Fibroblast of pulmonary artery (primary cell): ENCODE measurements at regions not wholly inside any gene's neighbourhood (a gene's known extent, or its start where the extent isn't known, plus 50 kb on each side); places are given as distances from the start of the nearest gene placed in this dataset.
"Not testable (repeated sequence)": the region's sequence is repeated elsewhere in the genome, so short reads cannot be mapped to it uniquely, and the experiment has no call there.

Experiments used
- DNase-seq: peaks from one replicate; pipeline ENCODE4 v3.0.0-alpha.2; 2010; ENCODE audit warnings: low read depth
- H3K4me3 ChIP-seq: replicated peaks from 2 replicates; pipeline ENCODE4 v1.5.1; 2011; ENCODE audit warnings: low read depth, mild to moderate bottlenecking, control low read depth, low read length, moderate library complexity
- TF ChIP-seq, protein P1 (sequence below): IDR thresholded peaks from 2 replicates; pipeline ENCODE4 v1.5.1; 2011; ENCODE audit warnings: mild to moderate bottlenecking, control low read depth, low read length, inconsistent platforms; ENCODE audit errors: missing control alignments

DNA sequence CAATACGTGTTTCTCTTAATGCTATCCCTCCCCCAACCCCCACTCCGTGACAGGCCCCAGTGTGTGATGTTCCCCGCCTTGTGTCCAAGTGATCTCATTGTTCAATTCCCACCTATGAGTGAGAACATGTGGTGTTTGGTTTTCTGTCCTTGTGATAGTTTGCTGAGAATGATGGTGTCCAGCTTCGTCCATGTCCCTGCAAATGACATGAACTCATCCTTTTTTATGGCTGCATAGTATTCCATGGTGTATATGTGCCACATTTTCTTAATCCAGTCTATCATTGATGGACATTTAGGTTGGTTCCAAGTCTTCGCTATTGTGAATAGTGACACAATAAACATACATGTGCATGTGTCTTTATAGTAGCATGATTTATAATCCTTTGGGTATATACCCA lies 52.5 kb downstream of the KIAA0408 start:
- not testable (repeated sequence) for H3K4me3 ChIP-seq, DNase-seq

DNA sequence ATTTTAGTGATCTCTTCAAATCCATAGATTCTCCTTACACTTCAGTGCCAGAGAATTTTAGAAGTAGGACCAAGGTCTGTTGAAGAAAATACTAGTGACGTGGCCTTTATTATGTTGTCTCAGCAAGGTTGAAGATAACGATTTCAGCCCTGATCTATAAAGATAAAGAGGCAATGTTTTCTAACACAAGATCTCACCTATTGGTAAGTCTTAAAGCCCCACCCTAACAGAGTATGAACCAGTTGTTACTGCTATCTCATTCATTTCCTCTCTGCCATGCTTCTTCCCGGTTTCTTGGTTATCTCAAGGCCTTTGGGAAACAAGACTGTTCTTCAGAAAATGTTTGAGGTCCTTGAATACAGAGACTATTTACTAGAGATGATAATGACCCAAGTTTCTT lies 53.1 kb downstream of the KIAA0408 start:
- TF ChIP-seq, protein P1, sequence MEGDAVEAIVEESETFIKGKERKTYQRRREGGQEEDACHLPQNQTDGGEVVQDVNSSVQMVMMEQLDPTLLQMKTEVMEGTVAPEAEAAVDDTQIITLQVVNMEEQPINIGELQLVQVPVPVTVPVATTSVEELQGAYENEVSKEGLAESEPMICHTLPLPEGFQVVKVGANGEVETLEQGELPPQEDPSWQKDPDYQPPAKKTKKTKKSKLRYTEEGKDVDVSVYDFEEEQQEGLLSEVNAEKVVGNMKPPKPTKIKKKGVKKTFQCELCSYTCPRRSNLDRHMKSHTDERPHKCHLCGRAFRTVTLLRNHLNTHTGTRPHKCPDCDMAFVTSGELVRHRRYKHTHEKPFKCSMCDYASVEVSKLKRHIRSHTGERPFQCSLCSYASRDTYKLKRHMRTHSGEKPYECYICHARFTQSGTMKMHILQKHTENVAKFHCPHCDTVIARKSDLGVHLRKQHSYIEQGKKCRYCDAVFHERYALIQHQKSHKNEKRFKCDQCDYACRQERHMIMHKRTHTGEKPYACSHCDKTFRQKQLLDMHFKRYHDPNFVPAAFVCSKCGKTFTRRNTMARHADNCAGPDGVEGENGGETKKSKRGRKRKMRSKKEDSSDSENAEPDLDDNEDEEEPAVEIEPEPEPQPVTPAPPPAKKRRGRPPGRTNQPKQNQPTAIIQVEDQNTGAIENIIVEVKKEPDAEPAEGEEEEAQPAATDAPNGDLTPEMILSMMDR: no peak
- DNase-seq: no peak
- H3K4me3 ChIP-seq: no peak overlapping the region

DNA sequence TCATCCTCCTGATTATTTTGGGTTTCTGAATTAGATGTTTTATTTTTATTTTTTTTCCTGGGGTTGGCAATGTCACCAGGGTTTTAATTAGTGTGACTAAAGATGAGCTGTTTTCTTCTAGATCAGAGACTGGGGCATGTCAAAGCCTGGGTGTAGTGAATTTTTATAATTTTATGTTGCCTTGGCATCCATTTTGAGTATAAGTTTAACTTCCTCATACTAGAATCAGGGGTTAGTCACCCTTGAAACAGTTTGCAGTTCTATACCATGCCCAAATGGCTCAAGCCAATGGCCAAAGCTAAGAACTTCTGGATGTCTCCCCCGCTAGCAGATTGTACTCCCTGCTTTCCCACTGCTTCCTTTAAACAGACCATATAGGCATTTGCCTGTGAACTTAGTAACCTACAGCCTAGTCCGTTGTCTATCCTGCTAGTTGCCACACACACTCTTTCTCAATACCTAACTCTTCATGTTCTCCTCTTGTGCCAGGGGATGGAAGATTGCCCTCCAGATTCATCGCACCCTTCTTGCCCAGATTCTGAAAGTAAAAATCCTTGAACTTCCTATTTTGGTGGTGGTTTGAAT lies 54.5 kb downstream of the KIAA0408 start:
- H3K4me3 ChIP-seq: no peak overlapping the region
- DNase-seq: no peak
- TF ChIP-seq, protein P1: no peak

DNA sequence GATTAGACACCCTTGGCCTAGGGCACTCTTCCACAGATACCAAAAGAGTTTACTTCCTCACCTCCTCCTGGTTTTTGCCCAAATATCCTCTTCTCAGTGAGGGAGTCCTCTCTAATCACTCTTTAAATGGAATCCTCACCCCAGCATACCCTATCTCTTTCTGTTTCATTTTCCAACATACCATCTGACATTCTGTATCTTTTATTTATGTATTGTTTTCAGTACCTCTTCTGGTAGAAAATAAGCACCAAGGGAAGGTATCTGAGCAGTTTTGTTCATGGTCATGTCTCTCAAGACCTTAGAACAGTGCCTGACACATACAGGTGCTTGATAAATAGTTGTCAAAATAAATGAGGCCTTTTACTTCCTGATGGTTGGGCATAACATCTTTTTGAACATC lies 55.1 kb downstream of the KIAA0408 start:
- no peak for DNase-seq
- H3K4me3 ChIP-seq: no peak overlapping the region
- TF ChIP-seq, protein P1: no peak

DNA sequence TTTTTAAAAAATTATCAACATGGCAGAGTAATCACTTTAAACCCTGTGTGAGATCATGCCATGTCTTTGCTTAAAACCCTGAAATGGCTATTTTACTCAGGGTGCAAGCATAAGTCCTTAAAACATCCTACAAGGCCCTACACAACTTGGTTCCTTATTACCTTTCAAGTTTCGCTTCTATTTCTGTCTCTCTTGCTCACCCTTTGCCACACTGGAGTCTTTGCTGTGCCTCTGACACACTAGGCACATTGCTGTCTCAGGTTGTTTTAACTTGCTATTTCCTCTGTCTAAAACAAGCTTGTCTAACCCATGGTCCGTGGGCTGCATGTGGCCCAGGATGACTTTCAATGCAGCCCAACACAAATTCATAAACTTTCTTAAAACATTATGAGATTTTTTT lies 55.6 kb downstream of the KIAA0408 start:
- TF ChIP-seq, protein P1: no peak
- no peak for DNase-seq
- H3K4me3 ChIP-seq: no peak overlapping the region

DNA sequence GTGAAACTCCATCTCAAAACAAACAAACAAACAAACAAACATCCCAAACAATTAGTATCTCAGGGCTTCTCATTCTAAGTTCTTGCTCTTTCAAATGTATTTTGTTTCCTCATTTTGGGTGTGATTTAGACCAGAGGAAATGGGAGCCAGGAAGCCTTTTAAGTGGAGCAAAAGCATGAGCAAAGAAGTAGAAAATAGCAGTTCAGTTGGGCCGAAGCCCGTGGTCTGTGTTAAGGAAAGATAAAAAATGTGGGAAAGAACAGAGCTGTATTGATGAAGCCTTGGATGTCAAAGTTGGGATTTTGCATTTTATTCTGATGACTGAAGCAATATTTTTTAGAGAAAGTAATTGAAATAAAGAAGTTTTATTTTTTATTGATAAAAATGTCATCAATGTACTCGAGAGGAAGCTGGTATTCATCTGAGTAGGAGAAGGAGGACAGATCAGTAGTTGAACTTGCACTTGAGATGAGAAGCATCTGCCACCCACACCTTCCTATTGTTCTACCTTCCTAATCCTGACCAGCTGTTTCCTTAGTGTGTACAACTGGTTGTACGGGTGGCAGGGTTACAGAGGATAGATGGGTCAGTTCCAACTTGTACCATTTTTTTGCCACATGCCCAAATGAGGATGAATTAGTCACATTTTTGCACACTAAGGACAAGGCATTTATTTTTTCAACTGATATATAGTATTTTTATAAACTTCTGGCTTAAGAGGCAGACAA lies 56.1 kb downstream of the KIAA0408 start:
- no peak overlapping the region for H3K4me3 ChIP-seq
- TF ChIP-seq, protein P1: no peak
- no peak for DNase-seq

DNA sequence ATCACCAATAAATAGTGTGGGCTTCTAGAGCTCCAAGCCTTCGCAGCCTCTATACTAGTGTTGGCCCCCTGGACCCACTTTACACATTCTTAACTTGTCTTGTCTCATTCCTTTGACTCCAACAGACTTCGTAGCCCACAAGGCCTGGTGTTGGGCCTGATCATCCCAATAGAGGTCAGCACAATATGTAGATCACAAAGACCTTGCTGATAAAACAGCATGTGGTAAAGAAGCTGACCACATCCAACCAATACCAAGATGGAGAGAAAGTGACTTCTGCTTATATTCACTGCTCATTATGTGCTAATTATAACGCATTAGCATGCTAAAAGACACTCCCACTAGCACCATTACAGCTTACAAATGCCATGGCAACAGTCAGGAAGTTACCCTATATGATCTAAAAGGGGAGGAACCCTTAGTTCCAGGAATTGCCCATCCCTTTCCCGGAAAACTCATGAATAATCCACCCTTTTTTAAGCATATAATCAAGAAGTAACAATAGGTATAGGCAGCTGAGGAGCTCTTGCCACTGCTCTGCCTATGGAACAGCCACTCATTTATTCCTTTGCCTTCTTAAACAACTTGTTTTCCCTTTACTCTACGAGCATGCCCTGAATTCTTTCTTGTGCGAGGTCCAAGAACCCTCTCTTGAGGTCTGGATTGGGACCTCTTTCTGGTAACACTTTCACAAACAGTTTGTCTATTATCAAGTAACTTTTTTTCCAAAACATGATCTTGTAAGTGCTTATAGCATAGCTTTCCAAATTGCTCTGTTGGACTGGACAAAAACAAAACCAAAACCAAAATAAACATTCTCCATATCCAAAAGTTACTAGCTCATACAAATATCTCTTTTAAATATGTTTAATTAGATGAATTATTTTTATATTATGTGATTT lies 54.6 kb upstream of the ECHDC1 start:
- DNase-seq: peak; percentile 49
- TF ChIP-seq, protein P1: no peak
- H3K4me3 ChIP-seq: peak overlapping the region; percentile 19

DNA sequence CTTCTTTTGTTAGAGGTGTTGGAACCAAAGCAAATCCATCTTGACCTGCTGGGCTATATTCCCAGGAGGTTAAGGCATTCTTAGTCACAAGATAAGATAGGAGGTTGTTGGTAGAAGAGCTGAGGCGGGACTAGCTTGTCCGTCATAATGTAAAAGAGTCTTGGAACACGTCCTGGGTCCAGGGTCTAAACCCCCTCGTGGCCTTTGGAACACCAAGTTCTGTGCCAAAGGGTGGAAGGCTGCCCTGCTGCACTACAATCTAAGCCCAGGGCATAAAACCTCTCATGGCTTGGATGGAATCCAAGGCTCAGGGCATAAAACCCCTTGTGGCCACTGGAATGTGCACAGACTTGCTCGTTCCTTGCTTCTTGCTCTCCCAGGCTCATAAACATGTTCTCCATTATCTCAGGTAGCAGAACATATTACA lies 53.8 kb upstream of the ECHDC1 start:
- peak; percentile 55 for DNase-seq

More for the DNA sequence above, 53.8 kb upstream of the ECHDC1 start:
- H3K4me3 ChIP-seq: not testable (repeated sequence)
